HCT116 (cell line): ENCODE measurements at regions not wholly inside any gene's neighbourhood (a gene's known extent, or its start where the extent isn't known, plus 50 kb on each side); places are given as distances from the start of the nearest gene placed in this dataset.

ENCODE experiments used
- ATAC-seq: fragments of 200-7000 bp; cut with Tn5 transposase; 2 replicates; pipeline ENCODE4 v1.9.1; 2020; ENCODE audit warnings: mild to moderate bottlenecking, moderate library complexity
- BruUV-seq: library from RNA; stranded (reverse); fragments of 400-500 nt; replicated peaks from 2 replicates; lab custom pipeline; 2021; lab: Mats Ljungman, UMichigan
- CTCF ChIA-PET: fragments of 300-600 bp; sonication (Branson Sonifier 250); formaldehyde crosslinking; loops from one replicate; lab custom pipeline; 2021; ENCODE audit warnings: antibody characterized with exemption; lab: Charles Lee
- POLR2A ChIA-PET: fragments of 300-600, 350-600 bp; sonication (Branson Sonifier 250); formaldehyde crosslinking; loops from one replicate; lab custom pipeline; 2021; ENCODE audit warnings: antibody characterized with exemption; lab: Charles Lee
- RAD21 ChIA-PET, 2 experiments: fragments of 300-600 bp; sonication (Branson Sonifier 250); formaldehyde crosslinking; loops; one replicate each; lab custom pipeline; 2023; ENCODE audit warnings: low total read pairs in 2 of 2; ENCODE audit not compliant: uncharacterized antibody in 2 of 2, unreplicated experiment in 2 of 2, low non-redundant PET in 1 of 2; lab: Charles Lee
- DNase-seq: peaks from one replicate; pipeline ENCODE4 v3.0.0-alpha.2; 2010; ENCODE audit warnings: low read depth, low spot score
- H2AFZ ChIP-seq: fragments of 200-600 bp; shearing (Covaris generic), sonication (generic); 2 replicates; pipeline ENCODE4 v1.6.1; 2017; ENCODE audit warnings: low read depth, mixed run types, mixed read lengths, antibody characterized with exemption, low read length; ENCODE audit not compliant: poor library complexity, severe bottlenecking
- H3K27ac ChIP-seq: 2 replicates; pipeline ENCODE4 v1.5.1; 2012; ENCODE audit warnings: low read depth, low read length
- H3K27me3 ChIP-seq: fragments of 200-600 bp; sonication (generic); 2 replicates; pipeline ENCODE4 v1.6.1; 2016; ENCODE audit warnings: mixed run types, low read length, mixed read lengths; ENCODE audit not compliant: insufficient read depth
- H3K36me3 ChIP-seq, 2 experiments: fragments of 200-500 bp in 1 of 2; fragments of 200-600 bp in 1 of 2; sonication (Bioruptor generic) in 1 of 2; sonication (generic) in 1 of 2; 2 replicates each; pipeline versions ENCODE4 v1.5.1 to v1.6.1; 2014 to 2016; ENCODE audit warnings: low read length in 2 of 2, inconsistent platforms in 1 of 2, mixed read lengths in 1 of 2, mixed run types in 1 of 2; ENCODE audit not compliant: insufficient read depth in 2 of 2, control insufficient read depth in 1 of 2
- H3K4me1 ChIP-seq, 2 experiments: fragments of 200-600 bp in 1 of 2; sonication (generic) in 1 of 2; 2 replicates each; pipeline versions ENCODE4 v1.5.1 to v1.6.1; 2012 to 2017; ENCODE audit warnings: low read length in 2 of 2, inconsistent platforms in 1 of 2, mild to moderate bottlenecking in 1 of 2, mixed read lengths in 1 of 2, mixed run types in 1 of 2, moderate library complexity in 1 of 2; ENCODE audit not compliant: insufficient read depth in 2 of 2, control insufficient read depth in 1 of 2
- H3K4me2 ChIP-seq: fragments of 200-600 bp; sonication (generic); 2 replicates; pipeline ENCODE4 v1.6.1; 2017; ENCODE audit warnings: mixed run types, low read length, mixed read lengths
- H3K4me3 ChIP-seq, 2 experiments: fragments of 200-600 bp in 1 of 2; sonication (generic) in 1 of 2; replicated peaks in 1 of 2; 2 replicates each; pipeline ENCODE4 v1.5.1; 2011 to 2016; ENCODE audit warnings: low read length in 2 of 2, control low read depth in 1 of 2, low read depth in 1 of 2, mild to moderate bottlenecking in 1 of 2, mixed read lengths in 1 of 2, mixed run types in 1 of 2
- H3K79me2 ChIP-seq: fragments of 200-600 bp; sonication (generic); 2 replicates; pipeline ENCODE4 v1.6.1; 2017; ENCODE audit warnings: mild to moderate bottlenecking, mixed run types, low read length, moderate library complexity, mixed read lengths; ENCODE audit not compliant: insufficient read depth
- H3K9ac ChIP-seq: fragments of 200-600 bp; sonication (generic); 2 replicates; pipeline ENCODE4 v1.6.1; 2016; ENCODE audit warnings: low read length, mixed read lengths
- H3K9me2 ChIP-seq: fragments of 200-600 bp; sonication (generic), shearing (Covaris generic); 2 replicates; pipeline ENCODE4 v1.6.1; 2017; ENCODE audit warnings: mixed run types, mild to moderate bottlenecking, moderate library complexity; ENCODE audit not compliant: insufficient read depth
- H3K9me3 ChIP-seq, 2 experiments: fragments of 200-500 bp in 1 of 2; fragments of 200-600 bp in 1 of 2; sonication (Bioruptor generic) in 1 of 2; sonication (generic) in 1 of 2; 2 replicates each; pipeline ENCODE4 v1.6.1; 2014 to 2017; ENCODE audit warnings: low read length in 2 of 2, mixed read lengths in 2 of 2, inconsistent platforms in 1 of 2, low read depth in 1 of 2, mild to moderate bottlenecking in 1 of 2, mixed run types in 1 of 2, moderate library complexity in 1 of 2; ENCODE audit not compliant: control insufficient read depth in 1 of 2, insufficient read depth in 1 of 2
- H4K20me1 ChIP-seq: fragments of 200-600 bp; sonication (generic), shearing (Covaris generic); 2 replicates; pipeline ENCODE4 v1.6.1; 2017; ENCODE audit warnings: mixed run types, mild to moderate bottlenecking, moderate library complexity; ENCODE audit not compliant: insufficient read depth
- CBX3 ChIP-seq: IDR thresholded peaks from 2 replicates; pipeline ENCODE4 v1.6.1; 2012; ENCODE audit warnings: low read depth
- ELF1 ChIP-seq: IDR thresholded peaks from 2 replicates; pipeline ENCODE4 v1.6.1; 2012; ENCODE audit warnings: low read depth, borderline replicate concordance
- EZH2 ChIP-seq: fragments of 200-600 bp; sonication (generic); IDR thresholded peaks from 2 replicates; pipeline ENCODE4 v1.6.1; 2017; ENCODE audit warnings: antibody characterized with exemption, mixed run types
- EZH2phosphoT487 ChIP-seq: fragments of 200-600 bp; IDR thresholded peaks from 2 replicates; pipeline ENCODE4 v1.6.1; 2018; ENCODE audit warnings: antibody characterized with exemption, borderline replicate concordance
- YY1 ChIP-seq: IDR thresholded peaks from 2 replicates; pipeline ENCODE4 v1.6.1; 2011; ENCODE audit warnings: low read length, low read depth, moderate library complexity, mild to moderate bottlenecking; ENCODE audit not compliant: insufficient replicate concordance; ENCODE audit errors: extremely low read depth
- intact Hi-C: fragments of 100-400 bp; cut with micrococcal nuclease; formaldehyde crosslinking; loops from 2 replicates; pipeline ENCODE4 v1.10.0; 2022
- TF ChIP-seq, protein P1 (sequence below): IDR thresholded peaks from 2 replicates; pipeline ENCODE4 v1.6.1; 2012; ENCODE audit warnings: low read depth

DNA sequence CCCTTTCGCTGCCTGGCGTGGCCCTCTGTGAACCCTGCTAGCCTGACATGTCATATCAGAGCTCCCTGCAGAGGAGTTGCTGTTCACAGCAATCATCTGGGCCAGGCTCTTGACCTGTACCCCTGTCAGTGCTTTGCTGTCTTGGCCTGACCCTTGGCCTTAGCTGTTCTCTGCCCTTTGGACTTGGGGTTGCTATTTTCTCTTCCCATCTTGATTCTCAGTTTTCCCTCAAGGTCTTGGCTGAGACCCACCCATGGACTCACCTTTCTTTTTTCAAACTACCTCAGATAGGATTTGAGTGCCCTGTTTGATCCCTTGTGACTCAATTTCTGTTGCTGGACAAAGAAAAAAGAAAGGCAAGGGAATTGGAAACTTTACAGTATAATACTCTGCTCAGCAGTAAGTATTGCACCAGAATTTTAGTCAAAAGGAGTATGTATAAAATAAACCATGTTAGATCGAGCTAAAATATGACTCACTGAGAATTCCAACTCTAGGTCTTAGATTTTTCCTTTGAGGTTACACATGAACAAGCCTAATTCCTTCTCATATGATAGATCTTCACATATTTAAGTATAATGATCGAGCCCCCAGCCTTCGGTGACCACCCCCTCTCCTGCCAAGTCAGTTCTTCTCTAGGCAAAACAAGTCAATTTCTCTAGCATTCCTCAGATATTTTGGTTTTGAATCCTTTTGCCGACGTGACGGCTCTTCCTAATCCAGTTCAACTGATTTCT lies 110.5 kb downstream of the NGF start:
- no peak overlapping the region for H2AFZ ChIP-seq
- ChIA-PET POLR2A (no interaction called here), CTCF (no interaction called here), RAD21 (no interaction called here)
- H3K4me3 ChIP-seq = no peak overlapping the region
- intact Hi-C loops = no loop called here
- H3K4me1 ChIP-seq = no peaks in the 10 kb centered on the region
- no peaks in the 10 kb centered on the region for H3K9me2 ChIP-seq
- no peaks in the 10 kb centered on the region for H3K79me2 ChIP-seq
- ATAC-seq (no peak), DNase-seq (no peak)
- no peaks in the 10 kb centered on the region for H3K36me3 ChIP-seq
- H3K27ac ChIP-seq = no peak overlapping the region
- no TSS peak for BruUV-seq
- H4K20me1 ChIP-seq = no peaks in the 10 kb centered on the region
- no peak overlapping the region for H3K4me2 ChIP-seq
- H3K9me3 ChIP-seq = no peaks in the 10 kb centered on the region
- TF ChIP-seq EZH2 = no peak
- no peak for TF ChIP-seq ELF1
- no peak for TF ChIP-seq YY1
- TF ChIP-seq, protein P1, sequence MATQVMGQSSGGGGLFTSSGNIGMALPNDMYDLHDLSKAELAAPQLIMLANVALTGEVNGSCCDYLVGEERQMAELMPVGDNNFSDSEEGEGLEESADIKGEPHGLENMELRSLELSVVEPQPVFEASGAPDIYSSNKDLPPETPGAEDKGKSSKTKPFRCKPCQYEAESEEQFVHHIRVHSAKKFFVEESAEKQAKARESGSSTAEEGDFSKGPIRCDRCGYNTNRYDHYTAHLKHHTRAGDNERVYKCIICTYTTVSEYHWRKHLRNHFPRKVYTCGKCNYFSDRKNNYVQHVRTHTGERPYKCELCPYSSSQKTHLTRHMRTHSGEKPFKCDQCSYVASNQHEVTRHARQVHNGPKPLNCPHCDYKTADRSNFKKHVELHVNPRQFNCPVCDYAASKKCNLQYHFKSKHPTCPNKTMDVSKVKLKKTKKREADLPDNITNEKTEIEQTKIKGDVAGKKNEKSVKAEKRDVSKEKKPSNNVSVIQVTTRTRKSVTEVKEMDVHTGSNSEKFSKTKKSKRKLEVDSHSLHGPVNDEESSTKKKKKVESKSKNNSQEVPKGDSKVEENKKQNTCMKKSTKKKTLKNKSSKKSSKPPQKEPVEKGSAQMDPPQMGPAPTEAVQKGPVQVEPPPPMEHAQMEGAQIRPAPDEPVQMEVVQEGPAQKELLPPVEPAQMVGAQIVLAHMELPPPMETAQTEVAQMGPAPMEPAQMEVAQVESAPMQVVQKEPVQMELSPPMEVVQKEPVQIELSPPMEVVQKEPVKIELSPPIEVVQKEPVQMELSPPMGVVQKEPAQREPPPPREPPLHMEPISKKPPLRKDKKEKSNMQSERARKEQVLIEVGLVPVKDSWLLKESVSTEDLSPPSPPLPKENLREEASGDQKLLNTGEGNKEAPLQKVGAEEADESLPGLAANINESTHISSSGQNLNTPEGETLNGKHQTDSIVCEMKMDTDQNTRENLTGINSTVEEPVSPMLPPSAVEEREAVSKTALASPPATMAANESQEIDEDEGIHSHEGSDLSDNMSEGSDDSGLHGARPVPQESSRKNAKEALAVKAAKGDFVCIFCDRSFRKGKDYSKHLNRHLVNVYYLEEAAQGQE = no peak
- TF ChIP-seq EZH2phosphoT487 = no peak
- TF ChIP-seq CBX3 = no peak
- no peak overlapping the region for H3K9ac ChIP-seq
- H3K27me3 ChIP-seq = no peaks in the 10 kb centered on the region
